CD14-positive monocyte (primary cell): ENCODE measurements at regions not wholly inside any gene's neighbourhood (a gene's known extent, or its start where the extent isn't known, plus 50 kb on each side); places are given as distances from the start of the nearest gene placed in this dataset.

ENCODE experiments used
- DNase-seq, 3 donors: peaks; one replicate each; pipeline ENCODE4 v3.0.0-alpha.2; 2011 to 2022
- H2AFZ ChIP-seq: 2 replicates; pipeline ENCODE4 v1.6.0; 2012; ENCODE audit warnings: mild to moderate bottlenecking, low read depth, low read length, inconsistent platforms; ENCODE audit not compliant: insufficient read depth, poor library complexity, severe bottlenecking
- H3K27ac ChIP-seq, 2 donors: 1 replicate in 1 of 2; 2 replicates in 1 of 2; pipeline ENCODE4 v1.5.1; 2012 to 2013; ENCODE audit warnings: low read length in 2 of 2, control low read depth in 1 of 2, inconsistent platforms in 1 of 2, low read depth in 1 of 2, mild to moderate bottlenecking in 1 of 2
- H3K27me3 ChIP-seq, 2 donors: one replicate each; pipeline versions ENCODE4 v1.6.0 to v1.6.1; 2011 to 2013; ENCODE audit warnings: low read length in 2 of 2; ENCODE audit not compliant: control insufficient read depth in 2 of 2, insufficient read depth in 2 of 2
- H3K36me3 ChIP-seq, 2 donors: replicated peaks in 1 of 2; 1 replicate in 1 of 2; 2 replicates in 1 of 2; pipeline versions ENCODE4 v1.5.1 to v1.6.1; 2012 to 2013; ENCODE audit warnings: low read length in 2 of 2, control low read depth in 1 of 2, inconsistent platforms in 1 of 2, mild to moderate bottlenecking in 1 of 2; ENCODE audit not compliant: insufficient read depth in 2 of 2, control insufficient read depth in 1 of 2
- H3K4me1 ChIP-seq, 2 donors: 1 replicate in 1 of 2; 2 replicates in 1 of 2; pipeline versions ENCODE4 v1.5.1 to v1.6.1; 2012 to 2013; ENCODE audit warnings: low read length in 2 of 2, control low read depth in 1 of 2, inconsistent platforms in 1 of 2, mild to moderate bottlenecking in 1 of 2, moderate library complexity in 1 of 2; ENCODE audit not compliant: insufficient read depth in 2 of 2, control insufficient read depth in 1 of 2
- H3K4me2 ChIP-seq: replicated peaks from 2 replicates; pipeline ENCODE3; 2012; ENCODE audit warnings: low read length, moderate library complexity, mild to moderate bottlenecking; ENCODE audit not compliant: poor library complexity, severe bottlenecking; ENCODE audit errors: extremely low read depth
- H3K4me3 ChIP-seq, 3 experiments: fragments of 200-600 bp in 1 of 3; sonication (generic) in 1 of 3; replicated peaks in 1 of 3; 1 replicate in 2 of 3; 2 replicates in 1 of 3; pipeline ENCODE4 v1.5.1; 2011 to 2013; ENCODE audit warnings: low read length in 3 of 3, mild to moderate bottlenecking in 3 of 3, control low read depth in 2 of 3, low read depth in 2 of 3, inconsistent platforms in 1 of 3, moderate library complexity in 1 of 3
- H3K79me2 ChIP-seq: 2 replicates; pipeline ENCODE4 v1.6.0; 2012; ENCODE audit warnings: mild to moderate bottlenecking, control low read depth, inconsistent platforms, low read length, moderate library complexity; ENCODE audit not compliant: insufficient read depth
- H3K9ac ChIP-seq: 2 replicates; pipeline ENCODE4 v1.6.0; 2017; ENCODE audit warnings: low read length, mild to moderate bottlenecking; ENCODE audit not compliant: insufficient read depth, poor library complexity, severe bottlenecking
- H3K9me3 ChIP-seq, 2 donors: replicated peaks in 1 of 2; 1 replicate in 1 of 2; 2 replicates in 1 of 2; pipeline versions ENCODE4 v1.5.1 to v1.6.1; 2012 to 2013; ENCODE audit warnings: low read length in 2 of 2, control low read depth in 1 of 2; ENCODE audit not compliant: control insufficient read depth in 1 of 2, insufficient read depth in 1 of 2
- H4K20me1 ChIP-seq: 2 replicates; pipeline ENCODE4 v1.6.0; 2012; ENCODE audit warnings: mild to moderate bottlenecking, low read length, control low read depth, moderate library complexity; ENCODE audit not compliant: insufficient read depth
- H3K27ac Mint-ChIP-seq, 7 donors: one replicate each; pipeline ENCODE4 v1.8.0; 2020; ENCODE audit warnings: mild to moderate bottlenecking in 7 of 7, mixed read lengths in 7 of 7, moderate library complexity in 6 of 7, inconsistent platforms in 2 of 7
- H3K27me3 Mint-ChIP-seq, 3 donors: one replicate each; pipeline ENCODE4 v1.8.0; 2021 to 2022; ENCODE audit warnings: low read depth in 3 of 3, mild to moderate bottlenecking in 3 of 3, mixed read lengths in 3 of 3, moderate library complexity in 3 of 3, inconsistent platforms in 1 of 3
- H3K36me3 Mint-ChIP-seq, 2 donors: one replicate each; pipeline ENCODE4 v1.8.0; 2020; ENCODE audit warnings: mixed read lengths in 2 of 2, inconsistent platforms in 1 of 2, mild to moderate bottlenecking in 1 of 2
- H3K4me1 Mint-ChIP-seq: one replicate; pipeline ENCODE4 v1.8.0; 2020; ENCODE audit warnings: mild to moderate bottlenecking, mixed read lengths
- H3K4me3 Mint-ChIP-seq, 2 donors: one replicate each; pipeline ENCODE4 v1.8.0; 2020; ENCODE audit warnings: mild to moderate bottlenecking in 2 of 2, mixed read lengths in 2 of 2, moderate library complexity in 1 of 2
- H3K9me3 Mint-ChIP-seq, 7 donors: one replicate each; pipeline ENCODE4 v1.8.0; 2020 to 2022; ENCODE audit warnings: mixed read lengths in 7 of 7, mild to moderate bottlenecking in 6 of 7, moderate library complexity in 6 of 7, inconsistent platforms in 2 of 7
- WGBS: methylation state at CpG from one replicate; pipeline ENCODE4 v1.1.5; 2013; ENCODE audit warnings: missing lambda C conversion rate; ENCODE audit not compliant: insufficient coverage; 5-methylcytosine and 5-hydroxymethylcytosine counted together
- intact Hi-C, 2 donors: fragments of 100-400 bp; cut with micrococcal nuclease; formaldehyde crosslinking; loops; one replicate each; pipeline versions ENCODE4 v1.15.0 to v1.15.1; 2023
- TF ChIP-seq, protein P1 (sequence below): fragments of 200-600 bp; IDR thresholded peaks from one replicate; pipeline ENCODE4 v1.8.0; 2022; ENCODE audit warnings: antibody characterized with exemption, mild to moderate bottlenecking

GRCh38 chr13:107764046-107764445, 451.3 kb downstream of the LIG4 start:
- Histone ChIP-seq H3K27me3 (no peaks in the 10 kb centered on the region), H3K36me3 (no peaks in the 10 kb centered on the region), H3K79me2 (no peaks in the 10 kb centered on the region), H2AFZ (no peak overlapping the region), H4K20me1 (no peaks in the 10 kb centered on the region), H3K27ac (no peak overlapping the region), H3K4me3 (no peak overlapping the region), H3K9me3 (peaks cover 0 to 12% of the 10 kb centered on the region in 2 donors), H3K4me1 (no peaks in the 10 kb centered on the region), H3K4me2 (no peak overlapping the region), H3K9ac (no peak overlapping the region)
- WGBS, result no CpG with 5 or more reads among the region's 1 CpG
- no peak overlapping the region for H3K27ac Mint-ChIP-seq
- H3K27me3 Mint-ChIP-seq, result peaks cover 0 to 2% (median 0%) of the 10 kb centered on the region in 3 donors
- peaks cover 0 to 11% (median 3%) of the 10 kb centered on the region in 7 donors for H3K9me3 Mint-ChIP-seq
- H3K36me3 Mint-ChIP-seq, result no peaks in the 10 kb centered on the region
- no peaks in the 10 kb centered on the region for H3K4me1 Mint-ChIP-seq
- TF ChIP-seq, protein P1, sequence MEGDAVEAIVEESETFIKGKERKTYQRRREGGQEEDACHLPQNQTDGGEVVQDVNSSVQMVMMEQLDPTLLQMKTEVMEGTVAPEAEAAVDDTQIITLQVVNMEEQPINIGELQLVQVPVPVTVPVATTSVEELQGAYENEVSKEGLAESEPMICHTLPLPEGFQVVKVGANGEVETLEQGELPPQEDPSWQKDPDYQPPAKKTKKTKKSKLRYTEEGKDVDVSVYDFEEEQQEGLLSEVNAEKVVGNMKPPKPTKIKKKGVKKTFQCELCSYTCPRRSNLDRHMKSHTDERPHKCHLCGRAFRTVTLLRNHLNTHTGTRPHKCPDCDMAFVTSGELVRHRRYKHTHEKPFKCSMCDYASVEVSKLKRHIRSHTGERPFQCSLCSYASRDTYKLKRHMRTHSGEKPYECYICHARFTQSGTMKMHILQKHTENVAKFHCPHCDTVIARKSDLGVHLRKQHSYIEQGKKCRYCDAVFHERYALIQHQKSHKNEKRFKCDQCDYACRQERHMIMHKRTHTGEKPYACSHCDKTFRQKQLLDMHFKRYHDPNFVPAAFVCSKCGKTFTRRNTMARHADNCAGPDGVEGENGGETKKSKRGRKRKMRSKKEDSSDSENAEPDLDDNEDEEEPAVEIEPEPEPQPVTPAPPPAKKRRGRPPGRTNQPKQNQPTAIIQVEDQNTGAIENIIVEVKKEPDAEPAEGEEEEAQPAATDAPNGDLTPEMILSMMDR, result no peak
- intact Hi-C loops, result no loop called here
- DNase-seq, result no peak
- H3K4me3 Mint-ChIP-seq, result no peak overlapping the region

- Mint-ChIP-seq H3K4me3 (no peak overlapping the region), H3K9me3 (peaks cover 0 to 5% (median 2%) of the 10 kb centered on the region in 7 donors), H3K36me3 (no peaks in the 10 kb centered on the region), H3K27ac (no peak overlapping the region), H3K27me3 (no peaks in the 10 kb centered on the region), H3K4me1 (no peaks in the 10 kb centered on the region)
- intact Hi-C loops, result no loop called here
- Histone ChIP-seq H3K4me3 (no peak overlapping the region), H3K27ac (no peak overlapping the region), H3K9me3 (no peaks in the 10 kb centered on the region), H3K4me1 (no peaks in the 10 kb centered on the region), H3K27me3 (no peaks in the 10 kb centered on the region), H3K9ac (no peak overlapping the region), H3K4me2 (no peak overlapping the region), H3K36me3 (no peaks in the 10 kb centered on the region), H2AFZ (no peak overlapping the region), H4K20me1 (no peaks in the 10 kb centered on the region), H3K79me2 (no peaks in the 10 kb centered on the region)
- 58% methylated on average over 2 of the region's 3 CpGs for WGBS
- TF ChIP-seq, protein P1, result no peak
- no peak for DNase-seq
Observed at GRCh38 chr13:107753748-107754147, 461.6 kb downstream of the LIG4 start.
